ENCODE measurements at regions not wholly inside any gene's neighbourhood (a gene's known extent, or its start where the extent isn't known, plus 50 kb on each side); places are given as distances from the start of the nearest gene placed in this dataset.

- no peak for TF ChIP-seq BRCA1 (IDR thresholded peaks at IDR 0.05; ENCODE audit: low read depth, low read length)
Observed at GRCh38 chrX:104430742-104431119, 135.3 kb upstream of the IL1RAPL2 start (continued).

Measured in H1 (cell line).